Transverse colon (tissue), 4 donors: ENCODE measurements at regions not wholly inside any gene's neighbourhood (a gene's known extent, or its start where the extent isn't known, plus 50 kb on each side); places are given as distances from the start of the nearest gene placed in this dataset.

Experiments used
- DNase-seq: peaks from one replicate; pipeline ENCODE4 v3.0.0-alpha.2; 2019
- H3K27ac ChIP-seq, 4 donors: fragments of 200-600 bp; sonication (generic); 2 replicates each; pipeline ENCODE4 v1.5.1; 2016 to 2018; ENCODE audit warnings: inconsistent platforms in 4 of 4
- H3K27me3 ChIP-seq: fragments of 200-600 bp; sonication (generic); 2 replicates; pipeline ENCODE4 v1.5.1; 2017; ENCODE audit warnings: inconsistent platforms
- H3K36me3 ChIP-seq, 4 donors: fragments of 200-600 bp; sonication (generic); 2 replicates each; pipeline ENCODE4 v1.5.1; 2017 to 2019; ENCODE audit warnings: inconsistent platforms in 4 of 4
- H3K4me1 ChIP-seq, 4 donors: fragments of 200-600 bp; sonication (generic); 2 replicates each; pipeline ENCODE4 v1.5.1; 2017 to 2020; ENCODE audit warnings: inconsistent platforms in 4 of 4
- H3K4me3 ChIP-seq, 4 donors: fragments of 200-600 bp; sonication (generic); 1 replicate in 1 of 4; 2 replicates in 3 of 4; pipeline versions ENCODE4 v1.5.1 to v1.6.1; 2017 to 2019; ENCODE audit warnings: inconsistent platforms in 4 of 4
- H3K9me3 ChIP-seq, 2 donors: fragments of 200-600 bp; sonication (generic); 2 replicates each; pipeline ENCODE4 v1.5.1; 2017 to 2019; ENCODE audit warnings: inconsistent platforms in 2 of 2
- EP300 ChIP-seq: sonication (generic); formaldehyde crosslinking; IDR thresholded peaks from one replicate; pipeline ENCODE4 v1.6.1; 2017; ENCODE audit warnings: antibody characterized with exemption, low read depth
- POLR2A ChIP-seq: fragments of 450-650 bp; IDR thresholded peaks from one replicate; pipeline ENCODE4 v1.6.1; 2016; ENCODE audit warnings: antibody characterized with exemption, mild to moderate bottlenecking, moderate library complexity
- POLR2AphosphoS5 ChIP-seq, 3 donors: sonication (generic); formaldehyde crosslinking; IDR thresholded peaks; one replicate each; pipeline ENCODE4 v1.6.1; 2016; ENCODE audit warnings: antibody characterized with exemption in 3 of 3
- WGBS, 2 donors: methylation state at CpG; one replicate each; pipeline ENCODE4 v1.1.5; 2018; ENCODE audit warnings: low coverage in 1 of 2; 5-methylcytosine and 5-hydroxymethylcytosine counted together
- in situ Hi-C, 4 donors: fragments of 200-750 bp; cut with MboI; loops; one replicate each; pipeline versions ENCODE4 v1.15.0 to v1.15.1; 2017; ENCODE audit warnings: low sequenced_read_pairs in 3 of 4, low pct_ligation_motif_present in 1 of 4, low pct_unique_long_range_greater_than_20kb in 1 of 4
- intact Hi-C: fragments of 100-400 bp; cut with DNase I; formaldehyde crosslinking; loops from one replicate; pipeline ENCODE4 v1.15.1; 2023; ENCODE audit warnings: low total_unique reads
- TF ChIP-seq, protein P1 (sequence below), 5 experiments: fragments of 200-600 bp in 3 of 5; fragments of 450-650 bp in 2 of 5; sonication (generic) in 3 of 5; IDR thresholded peaks; 1 replicate in 2 of 5; 2 replicates in 3 of 5; pipeline ENCODE4 v1.5.1; 2016 to 2017; ENCODE audit warnings: antibody characterized with exemption in 5 of 5, inconsistent platforms in 3 of 5, mild to moderate bottlenecking in 2 of 5, moderate library complexity in 1 of 5

DNA sequence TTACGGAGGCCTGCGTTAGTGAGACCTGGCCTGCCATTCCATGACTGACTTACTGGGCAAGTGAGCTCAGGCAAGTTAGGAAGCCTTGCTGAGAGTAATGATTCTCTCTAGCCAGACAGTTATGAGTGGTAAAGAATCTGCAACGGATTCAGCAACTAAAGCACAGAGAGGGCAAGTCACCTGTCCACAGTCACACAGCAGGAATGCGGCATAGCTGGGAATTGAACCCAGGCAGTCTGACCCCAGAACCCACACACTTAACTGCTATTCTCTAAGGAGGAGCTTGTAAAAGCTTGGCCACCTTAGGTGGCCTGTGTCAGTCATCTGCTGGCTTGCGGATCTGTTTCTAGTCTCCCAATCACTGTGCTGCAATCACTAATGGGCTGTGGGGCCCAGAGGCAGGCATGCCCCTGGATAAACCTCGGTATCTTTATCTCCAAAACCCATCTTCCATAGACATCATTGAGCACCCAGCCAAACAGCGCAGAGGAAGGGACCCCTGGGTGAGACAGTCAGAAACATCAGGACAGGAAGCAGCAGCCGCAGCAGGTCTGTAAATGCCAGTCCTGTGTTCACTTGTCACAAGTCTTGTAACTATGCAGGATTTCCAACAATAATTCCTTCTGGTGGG, 215.9 kb upstream of the KCNG1 start:
- peaks cover 0 to 4% of the 10 kb centered on the region in 2 donors for H3K9me3 ChIP-seq
- no peaks in the 10 kb centered on the region for H3K36me3 ChIP-seq
- H3K4me3 ChIP-seq: no peak overlapping the region
- no peaks in the 10 kb centered on the region for H3K4me1 ChIP-seq
- DNase-seq: no peak
- in situ Hi-C loops (no loop called here), intact Hi-C loops (no loop called here)
- whole genome bisulfite sequencing, 2 donors: 67 to 83% methylated on average over 1 to 8 of the region's 8 CpGs
- no peak overlapping the region for H3K27ac ChIP-seq
- H3K27me3 ChIP-seq: peaks cover 1% of the 10 kb centered on the region
- TF ChIP-seq EP300 (no peak), POLR2AphosphoS5 (IDR thresholded peaks at IDR 0.05) (no peak), POLR2A (no peak)
- TF ChIP-seq, protein P1, sequence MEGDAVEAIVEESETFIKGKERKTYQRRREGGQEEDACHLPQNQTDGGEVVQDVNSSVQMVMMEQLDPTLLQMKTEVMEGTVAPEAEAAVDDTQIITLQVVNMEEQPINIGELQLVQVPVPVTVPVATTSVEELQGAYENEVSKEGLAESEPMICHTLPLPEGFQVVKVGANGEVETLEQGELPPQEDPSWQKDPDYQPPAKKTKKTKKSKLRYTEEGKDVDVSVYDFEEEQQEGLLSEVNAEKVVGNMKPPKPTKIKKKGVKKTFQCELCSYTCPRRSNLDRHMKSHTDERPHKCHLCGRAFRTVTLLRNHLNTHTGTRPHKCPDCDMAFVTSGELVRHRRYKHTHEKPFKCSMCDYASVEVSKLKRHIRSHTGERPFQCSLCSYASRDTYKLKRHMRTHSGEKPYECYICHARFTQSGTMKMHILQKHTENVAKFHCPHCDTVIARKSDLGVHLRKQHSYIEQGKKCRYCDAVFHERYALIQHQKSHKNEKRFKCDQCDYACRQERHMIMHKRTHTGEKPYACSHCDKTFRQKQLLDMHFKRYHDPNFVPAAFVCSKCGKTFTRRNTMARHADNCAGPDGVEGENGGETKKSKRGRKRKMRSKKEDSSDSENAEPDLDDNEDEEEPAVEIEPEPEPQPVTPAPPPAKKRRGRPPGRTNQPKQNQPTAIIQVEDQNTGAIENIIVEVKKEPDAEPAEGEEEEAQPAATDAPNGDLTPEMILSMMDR (IDR thresholded peaks at IDR 0.05): no peak

DNA sequence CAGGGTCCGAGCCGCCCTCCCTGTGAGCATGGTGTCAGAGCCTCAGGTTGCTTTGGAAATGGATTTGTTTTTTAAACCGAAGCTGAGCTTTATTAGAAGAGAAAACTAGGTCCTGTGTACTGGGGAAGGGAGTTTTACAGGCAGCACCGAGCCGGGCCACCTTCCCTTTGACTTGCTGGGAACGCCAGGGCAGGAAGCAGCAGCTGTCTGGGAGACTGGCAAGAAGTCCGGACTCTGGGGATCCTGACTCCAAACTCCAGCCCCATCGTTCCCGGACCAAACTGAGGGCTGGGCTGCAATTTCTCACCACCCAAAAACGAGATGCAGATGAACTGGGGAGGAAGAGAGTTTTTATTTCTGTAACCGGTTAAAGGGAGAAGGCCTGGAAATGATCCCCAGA, 214.9 kb upstream of the KCNG1 start:
- Histone ChIP-seq H3K27me3 (peaks cover 10% of the 10 kb centered on the region), H3K27ac (no peak overlapping the region), H3K4me3 (no peak overlapping the region), H3K36me3 (no peaks in the 10 kb centered on the region), H3K9me3 (peaks cover 0 to 4% of the 10 kb centered on the region in 2 donors), H3K4me1 (no peaks in the 10 kb centered on the region)
- DNase-seq: no peak
- WGBS, 2 donors: 71 to 89% methylated on average over 3 to 11 of the region's 11 CpGs
- no peak for TF ChIP-seq EP300
- TF ChIP-seq POLR2A: no peak
- no peak for TF ChIP-seq POLR2AphosphoS5 (IDR thresholded peaks at IDR 0.05)
- TF ChIP-seq, protein P1 (IDR thresholded peaks at IDR 0.05): no peak
- in situ Hi-C loops: no loop called here
- intact Hi-C loops: no loop called here

DNA sequence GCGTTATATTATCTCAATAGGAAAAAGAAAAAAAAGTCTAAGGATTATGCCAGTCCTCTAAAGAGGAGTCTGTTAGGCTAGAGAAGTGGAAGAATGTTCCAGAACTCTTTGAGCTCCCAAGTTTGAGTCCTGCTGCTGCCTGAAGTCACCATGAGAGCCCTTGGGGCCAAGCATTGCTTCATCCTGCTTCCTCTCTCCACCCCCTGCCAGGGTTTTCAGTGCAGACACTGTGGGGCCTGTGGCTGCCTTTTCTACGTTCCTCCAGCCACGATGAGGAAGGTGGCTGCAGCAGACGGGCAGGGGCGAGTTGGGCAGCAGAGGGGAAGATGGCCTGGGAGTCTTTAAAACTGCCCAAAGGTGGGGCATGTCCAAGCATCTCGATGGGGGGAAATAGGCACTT, 214.4 kb upstream of the KCNG1 start:
- in situ Hi-C loops: no loop called here
- peaks cover 0 to under 1% of the 10 kb centered on the region in 2 donors for H3K9me3 ChIP-seq
- no peak for TF ChIP-seq EP300
- TF ChIP-seq POLR2A: no peak
- no peak for TF ChIP-seq POLR2AphosphoS5 (IDR thresholded peaks at IDR 0.05)
- TF ChIP-seq, protein P1 (IDR thresholded peaks at IDR 0.05): no peak
- H3K4me1 ChIP-seq: no peaks in the 10 kb centered on the region
- no peak overlapping the region for H3K27ac ChIP-seq
- no peaks in the 10 kb centered on the region for H3K36me3 ChIP-seq
- intact Hi-C loops: no loop called here
- DNase-seq: no peak
- H3K27me3 ChIP-seq: peaks cover 10% of the 10 kb centered on the region
- WGBS, 2 donors: 54 to 71% methylated on average over 1 to 6 of the region's 6 CpGs
- H3K4me3 ChIP-seq: no peak overlapping the region

DNA sequence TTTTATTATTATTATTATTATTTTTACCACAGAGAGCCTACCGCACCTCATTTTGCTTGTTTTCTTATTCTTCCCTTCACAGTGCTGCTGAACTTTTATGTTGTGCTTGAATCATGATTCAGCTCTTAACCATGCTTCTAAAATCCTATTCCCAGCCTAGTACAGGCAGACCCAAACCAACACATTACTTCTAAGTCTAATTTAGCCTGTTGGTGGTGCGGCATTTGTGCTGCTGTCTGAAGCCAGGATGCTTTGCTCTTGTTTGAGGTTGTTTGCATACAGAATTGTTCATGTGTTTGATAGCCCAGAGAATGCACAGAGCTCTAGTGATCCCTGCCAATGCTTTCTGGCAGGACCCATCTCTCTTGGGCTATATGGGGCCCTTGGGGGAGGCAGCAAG, 213.5 kb upstream of the KCNG1 start:
- in situ Hi-C loops: no loop called here
- no peak overlapping the region for H3K27ac ChIP-seq
- no peaks in the 10 kb centered on the region for H3K4me1 ChIP-seq
- H3K4me3 ChIP-seq: no peak overlapping the region
- H3K27me3 ChIP-seq: peaks cover 12% of the 10 kb centered on the region
- TF ChIP-seq EP300 (no peak), POLR2A (no peak), POLR2AphosphoS5 (IDR thresholded peaks at IDR 0.05) (no peak)
- TF ChIP-seq, protein P1 (IDR thresholded peaks at IDR 0.05): no peak
- no peaks in the 10 kb centered on the region for H3K36me3 ChIP-seq
- DNase-seq: no peak
- intact Hi-C loops: no loop called here
- H3K9me3 ChIP-seq: no peaks in the 10 kb centered on the region
- 94 to 100% methylated on average over 1 to 2 of the region's 2 CpGs for WGBS, 2 donors
